OCI-M2 (cell line): ENCODE measurements at regions not wholly inside any gene's neighbourhood (a gene's known extent, or its start where the extent isn't known, plus 50 kb on each side); places are given as distances from the start of the nearest gene placed in this dataset.

Source experiments
- DNase-seq: peaks from one replicate; lab custom pipeline; 2025; ENCODE audit not compliant: unreplicated experiment; lab: John Stamatoyannopoulos, UW

DNA sequence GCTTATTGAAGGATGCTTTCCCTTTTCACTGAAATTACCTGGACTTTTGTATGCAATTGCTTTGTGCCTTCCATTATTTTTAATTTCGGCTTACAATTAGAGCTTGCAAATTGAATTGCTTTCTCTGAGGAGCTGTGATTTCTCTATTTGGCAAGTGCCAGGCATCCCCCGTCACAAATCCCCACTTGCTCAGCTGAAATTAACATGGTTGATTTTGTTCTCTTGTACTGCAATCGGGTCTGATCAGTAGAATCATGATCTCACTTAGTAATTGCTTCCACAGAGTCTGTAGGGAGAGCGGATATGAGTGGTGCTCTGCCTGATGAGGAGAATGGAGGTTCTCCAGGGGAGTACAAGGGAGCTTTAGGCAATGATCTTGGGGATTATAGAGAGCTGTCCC is 495.5 kb upstream of the SGCD start:
- no peak for DNase-seq

- no peak for DNase-seq
These were observed 493.7 kb upstream of the SGCD start for GRCh38 chr5:155833287-155833686.

GRCh38 chr5:155834271-155834975 is 492.5 kb upstream of the SGCD start:
- DNase-seq = no peak

DNA sequence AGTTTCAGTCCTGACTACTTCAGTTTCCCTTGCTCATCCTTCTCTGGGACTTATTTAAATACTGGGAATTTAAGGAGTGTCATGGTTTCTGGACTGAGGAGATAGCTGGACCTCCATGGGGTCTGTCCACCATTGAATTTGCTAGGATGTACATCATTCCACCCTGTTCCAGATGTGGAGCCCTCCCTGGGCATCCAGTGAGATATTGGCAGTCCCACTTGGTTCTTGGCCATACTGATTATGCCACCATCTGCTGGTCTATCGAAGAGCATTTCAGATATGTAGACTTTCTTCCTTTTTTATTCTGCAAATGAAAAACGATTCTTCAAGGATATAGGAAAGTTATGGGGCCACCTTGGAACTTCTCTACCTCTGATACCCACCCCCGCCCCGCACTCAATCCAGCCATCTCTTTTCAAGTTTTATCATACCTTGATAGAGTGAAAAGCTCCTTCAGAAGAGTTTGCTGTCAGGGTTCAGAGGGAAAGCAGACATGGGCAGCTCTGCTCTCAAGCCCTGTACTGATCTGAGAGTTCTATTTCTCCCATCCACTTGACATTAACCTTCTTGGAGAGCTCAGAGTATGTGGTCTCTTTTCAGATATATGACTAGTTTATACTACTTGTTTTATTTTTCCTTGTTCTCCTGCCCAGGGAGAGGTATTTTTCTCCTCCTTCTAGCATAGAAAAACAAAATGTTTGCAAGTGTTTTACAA is 490.7 kb upstream of the SGCD start:
- no peak for DNase-seq

DNA sequence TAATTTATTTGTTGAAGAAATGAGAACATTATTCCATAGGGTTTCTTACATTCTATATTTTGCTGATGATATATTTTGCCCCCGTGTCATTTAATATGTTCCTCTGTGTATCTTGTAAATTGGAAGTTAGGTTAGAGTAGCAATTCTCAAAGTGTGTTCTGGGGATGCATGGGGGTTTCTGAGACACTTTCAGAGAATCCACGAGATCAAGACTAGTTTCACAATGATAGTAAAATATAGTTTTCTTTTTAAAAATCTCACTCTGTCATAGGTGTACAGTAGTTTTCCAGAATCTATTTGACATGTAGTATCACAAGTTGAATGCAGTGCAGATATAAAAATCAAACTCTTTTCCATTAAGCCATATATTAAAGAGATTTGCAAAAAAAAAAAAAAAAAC is 488.6 kb upstream of the SGCD start:
- no peak for DNase-seq

DNA sequence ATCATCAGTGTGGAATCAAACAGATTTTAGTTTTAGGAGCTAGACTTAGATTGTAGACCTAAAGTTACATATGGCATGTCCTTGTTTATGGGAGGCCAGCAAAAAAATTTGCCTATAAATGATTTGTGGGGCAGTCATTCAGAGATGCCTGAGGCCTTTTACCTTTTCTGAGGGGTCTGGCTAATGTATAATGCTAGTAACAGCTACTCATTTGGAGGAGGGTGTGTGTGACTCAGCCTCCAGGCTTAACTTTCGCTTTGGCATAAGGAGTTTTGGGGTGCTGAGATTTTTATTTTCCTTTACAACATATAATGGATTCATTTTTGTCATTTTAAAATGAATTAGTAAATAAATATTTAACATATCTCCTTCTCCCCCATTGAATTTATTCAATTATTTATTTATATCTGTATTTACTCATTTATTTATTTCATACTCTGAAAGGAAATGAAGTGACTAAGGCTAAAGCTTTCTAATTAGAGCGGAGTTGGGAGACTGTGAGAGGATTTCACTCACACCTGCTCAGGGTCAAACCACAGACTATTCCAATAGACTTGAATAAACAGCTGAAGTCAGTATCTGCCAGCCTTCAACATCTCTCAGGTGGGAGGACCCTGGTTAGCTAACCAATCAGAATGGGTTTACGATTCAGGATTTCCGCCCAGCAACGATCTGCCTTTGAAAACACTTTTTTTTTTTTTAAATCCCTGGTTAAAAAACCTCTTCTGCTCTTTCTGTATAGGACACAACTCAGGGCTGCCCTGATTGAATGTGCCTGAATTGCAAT is 487.5 kb upstream of the SGCD start:
- DNase-seq = no peak

GRCh38 chr5:155844542-155844941 is 482.4 kb upstream of the SGCD start:
- DNase-seq = no peak

GRCh38 chr5:155850370-155850769 is 476.6 kb upstream of the SGCD start:
- DNase-seq = no peak

DNA sequence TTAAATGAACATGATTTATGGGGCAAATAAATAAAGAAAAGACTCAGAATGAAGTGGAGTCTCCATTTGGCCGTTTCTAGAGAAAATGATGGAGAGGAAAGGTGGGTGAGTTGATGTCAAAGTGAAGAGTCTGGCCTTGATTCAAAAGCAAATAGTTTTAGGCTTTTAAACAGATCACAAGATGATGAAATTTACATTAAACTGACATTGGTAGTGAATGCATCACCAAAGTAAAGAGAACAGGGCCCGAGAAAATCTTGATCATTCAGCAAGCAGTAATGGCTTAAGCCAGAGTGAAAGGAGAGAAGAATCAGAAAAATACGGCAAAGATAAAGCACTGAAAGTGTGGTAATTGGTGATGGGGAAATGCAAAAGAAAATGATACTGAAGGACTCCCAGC is 460.0 kb upstream of the SGCD start:
- DNase-seq = no peak

DNA sequence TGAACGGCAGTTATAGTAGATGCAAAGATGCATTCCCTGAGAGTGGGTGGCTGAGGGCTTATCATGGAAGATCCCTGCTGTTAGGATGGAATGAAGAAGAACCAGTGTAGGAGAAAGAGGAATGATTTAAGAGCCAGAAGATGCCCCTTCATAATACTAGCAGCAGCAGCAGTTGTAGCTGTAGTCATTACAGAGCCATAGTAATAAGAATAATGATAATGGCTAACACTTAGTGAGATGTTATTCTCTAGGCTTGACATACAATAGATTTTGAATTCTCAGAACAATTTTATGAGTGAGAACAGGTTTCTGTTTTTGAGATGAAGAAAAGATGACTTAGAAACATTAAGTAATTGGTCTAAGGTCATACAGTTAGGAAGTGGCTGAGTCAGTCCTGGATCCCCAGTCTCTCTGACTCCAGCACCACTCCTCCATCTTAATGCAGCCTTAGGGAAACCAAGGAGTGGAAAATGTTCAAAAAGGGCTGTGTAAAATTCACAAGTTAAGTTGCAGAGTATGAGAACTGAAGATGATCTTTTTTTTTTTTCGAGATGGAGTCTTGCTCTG is 459.4 kb upstream of the SGCD start:
- no peak for DNase-seq

DNA sequence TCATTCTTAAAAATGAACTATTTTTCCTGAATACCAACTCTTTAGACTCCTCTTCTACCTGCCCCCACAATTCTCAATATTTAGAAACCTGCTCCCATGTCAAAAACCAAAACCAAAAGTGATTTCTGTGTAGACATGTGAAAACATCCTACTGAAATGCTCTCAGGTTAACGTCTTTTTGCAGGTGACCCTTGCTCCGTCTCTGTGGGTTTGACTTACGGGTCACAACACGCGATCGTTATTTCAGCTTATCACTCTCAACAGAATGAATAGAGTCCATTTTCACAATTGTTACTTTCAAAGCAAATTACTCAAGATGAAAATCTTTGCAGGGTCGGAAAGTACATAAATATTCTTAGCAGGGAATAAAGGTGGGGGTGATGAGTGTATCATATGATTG is 456.3 kb upstream of the SGCD start:
- no peak for DNase-seq

DNA sequence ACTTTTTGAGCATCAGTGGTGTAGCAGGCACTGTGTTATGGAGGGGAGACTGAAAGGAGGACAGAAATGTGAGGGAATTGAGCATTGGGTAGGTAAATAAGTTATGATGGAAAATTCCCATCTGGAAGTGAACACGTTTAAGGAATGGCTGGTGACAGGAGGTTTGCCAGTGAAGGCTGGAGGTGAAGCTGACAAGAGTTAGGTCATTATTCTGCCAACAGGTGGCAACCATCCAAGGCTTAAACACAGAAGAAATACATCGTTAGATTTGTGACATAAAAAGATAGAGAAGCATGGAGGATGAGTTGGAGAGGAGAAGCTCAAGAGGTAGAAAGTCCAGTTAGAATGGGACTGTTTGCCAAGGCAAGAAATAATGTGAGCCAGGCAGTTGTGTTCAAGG is 455.3 kb upstream of the SGCD start:
- DNase-seq = no peak

- no peak for DNase-seq
These were observed 454.2 kb upstream of the SGCD start for GRCh38 chr5:155872629-155873220.

DNA sequence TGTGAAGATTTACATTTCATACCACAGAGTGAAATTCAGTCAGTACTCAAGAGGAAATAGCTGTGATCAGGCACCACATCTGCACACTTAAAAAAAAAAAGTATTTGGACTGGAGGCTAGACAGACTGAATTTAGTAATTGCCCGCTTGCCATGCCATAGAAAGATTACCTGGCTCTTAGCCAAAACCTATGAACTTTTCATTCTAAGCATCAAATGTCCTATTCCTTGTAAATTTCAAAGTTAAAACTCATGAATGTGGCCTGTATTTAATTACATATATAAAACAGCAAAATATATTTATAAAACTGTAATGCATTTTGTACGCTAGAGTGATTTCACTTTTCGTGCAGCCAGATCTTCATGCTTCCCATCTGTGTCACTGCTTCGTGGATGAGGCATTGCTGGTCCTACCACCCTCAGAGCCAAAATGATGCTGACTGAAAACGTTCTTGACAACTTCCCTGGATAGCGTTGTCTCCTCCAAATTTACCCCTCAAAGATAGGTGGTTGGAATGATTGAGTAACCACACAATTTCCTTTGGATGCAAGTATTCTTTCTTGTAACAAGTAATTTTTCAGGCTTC is 447.9 kb upstream of the SGCD start:
- no peak for DNase-seq

- no peak for DNase-seq
These were observed 442.9 kb upstream of the SGCD start for GRCh38 chr5:155884041-155884440.

GRCh38 chr5:155885199-155885598 is 441.8 kb upstream of the SGCD start:
- no peak for DNase-seq

DNA sequence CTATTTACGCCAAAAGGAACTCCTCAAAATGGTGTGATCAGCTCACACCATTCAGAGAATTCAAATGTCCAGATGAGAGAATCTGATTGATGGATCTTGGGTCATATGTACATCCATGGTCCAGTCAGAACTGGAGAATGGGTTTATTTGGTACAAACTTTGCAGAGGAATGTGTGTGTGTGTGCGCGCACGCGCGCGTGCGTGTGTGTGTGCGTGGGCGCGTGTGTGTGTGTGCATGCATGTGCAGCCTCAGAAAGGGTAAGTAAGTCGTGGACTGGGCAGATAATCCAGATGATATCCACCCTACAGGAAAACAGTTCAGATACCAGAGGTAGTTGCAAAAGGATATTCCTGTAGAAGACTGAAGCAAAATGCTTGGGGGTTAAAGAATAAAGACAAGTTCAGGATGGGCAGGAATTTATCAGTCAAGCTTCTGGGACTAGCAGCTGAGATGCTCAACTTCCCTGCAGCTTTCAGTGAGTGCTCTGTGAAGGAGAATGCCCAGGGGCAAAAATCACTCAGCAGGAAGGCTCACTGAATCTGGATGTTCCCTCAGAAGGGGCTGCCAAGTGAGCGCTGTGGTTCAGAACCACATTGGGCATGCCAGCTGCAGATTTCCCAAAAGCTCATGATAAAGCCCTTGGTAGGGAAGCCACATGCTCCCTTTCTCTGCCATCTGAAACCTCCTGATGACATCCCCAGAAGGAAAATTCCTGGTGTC is 440.5 kb upstream of the SGCD start:
- no peak for DNase-seq

GRCh38 chr5:155895484-155895883 is 431.5 kb upstream of the SGCD start:
- no peak for DNase-seq

- DNase-seq = no peak
These were observed 429.2 kb upstream of the SGCD start for GRCh38 chr5:155897761-155898160.

- no peak for DNase-seq
These were observed 428.7 kb upstream of the SGCD start for GRCh38 chr5:155898284-155898683.
